Psoas muscle (tissue), 7 donors: ENCODE measurements at regions not wholly inside any gene's neighbourhood (a gene's known extent, or its start where the extent isn't known, plus 50 kb on each side); places are given as distances from the start of the nearest gene placed in this dataset.
"Not testable (repeated sequence)": the region's sequence is repeated elsewhere in the genome, so short reads cannot be mapped to it uniquely, and the experiment has no call there.

ENCODE experiments used
- ATAC-seq, 4 donors: fragments of 200-7000 bp; cut with Tn5 transposase; one replicate each; pipeline ENCODE4 v1.9.1; 2020; ENCODE audit warnings: moderate library complexity in 3 of 4, mild to moderate bottlenecking in 2 of 4
- DNase-seq, 2 donors: peaks; one replicate each; pipeline ENCODE4 v3.0.0-alpha.2; 2020
- H3K27ac ChIP-seq: fragments of 200-600 bp; one replicate; pipeline ENCODE4 v1.8.0; 2022
- H3K27me3 ChIP-seq, 3 donors: fragments of 200-600 bp in 1 of 3; one replicate each; pipeline versions ENCODE4 v1.6.1 to v1.8.0; 2013 to 2022; ENCODE audit warnings: low read length in 2 of 3, mild to moderate bottlenecking in 2 of 3, moderate library complexity in 1 of 3; ENCODE audit not compliant: insufficient read depth in 3 of 3
- H3K36me3 ChIP-seq, 2 donors: fragments of 200-600 bp in 1 of 2; one replicate each; pipeline versions ENCODE4 v1.6.1 to v1.8.0; 2013 to 2022; ENCODE audit warnings: low read depth in 1 of 2, mild to moderate bottlenecking in 1 of 2, moderate library complexity in 1 of 2; ENCODE audit not compliant: insufficient read depth in 1 of 2
- H3K4me1 ChIP-seq: fragments of 200-600 bp; one replicate; pipeline ENCODE4 v1.8.0; 2022
- H3K4me3 ChIP-seq: fragments of 200-600 bp; one replicate; pipeline ENCODE4 v1.8.0; 2022; ENCODE audit warnings: mild to moderate bottlenecking
- H3K9me3 ChIP-seq: fragments of 200-600 bp; one replicate; pipeline ENCODE4 v1.8.0; 2022
- CTCF ChIP-seq: fragments of 200-600 bp; IDR thresholded peaks from one replicate; pipeline ENCODE4 v1.8.0; 2022; ENCODE audit warnings: antibody characterized with exemption
- WGBS, 3 donors: extraction: QIAGEN DNeasy Blood & Tissue Kit; methylation state at CpG; one replicate each; pipeline versions ENCODE4 v1.1.6 to v1.1.7; 2013; 5-methylcytosine and 5-hydroxymethylcytosine counted together
- intact Hi-C, 2 donors: fragments of 100-400 bp; cut with DNase I; formaldehyde crosslinking; loops; one replicate each; pipeline versions ENCODE4 v1.11.0 to v1.14.2; 2022
- donor health status: healthy with polysubstance abuse.
- donor health status: DM: no; HTN: no; CAD: no; lungs with moderate emphysema.
- donor health status: Bipolar disorder and iron deficiency.
- donor health status: healthy.
- donor health status: DM: yes; HTN: yes; CAD: no.
- donor health status: DM: no; HTN: no; CAD: no.
- donor health status: DM: yes; HTN: yes; CAD: no.

- TF ChIP-seq CTCF, result no peak
- intact Hi-C loops, result no loop called here
- no peaks in the 10 kb centered on the region for H3K36me3 ChIP-seq
- H3K4me1 ChIP-seq, result no peaks in the 10 kb centered on the region
- WGBS, 3 donors, result 62 to 69% (median 67%) methylated on average over 5 of the region's 5 CpGs
- H3K9me3 ChIP-seq, result peaks cover 12% of the 10 kb centered on the region
- no peaks in the 10 kb centered on the region for H3K27me3 ChIP-seq
- no peak overlapping the region for H3K27ac ChIP-seq
- H3K4me3 ChIP-seq, result no peak overlapping the region
- DNase-seq, result no peak
- no peak for ATAC-seq
These were observed 190.7 kb downstream of the JRKL start for GRCh38 chr11:96580476-96581040.

GRCh38 chr11:96585944-96586880 is 196.4 kb downstream of the JRKL start:
- ATAC-seq, H3K36me3 ChIP-seq, intact Hi-C loops, H3K27me3 ChIP-seq, H3K27ac ChIP-seq, DNase-seq, H3K4me1 ChIP-seq, H3K4me3 ChIP-seq: not testable (repeated sequence)
- H3K9me3 ChIP-seq, result peaks cover 12% of the 10 kb centered on the region
- WGBS, 3 donors, result 19 to 37% (median 30%) methylated on average over 2 of the region's 2 CpGs

DNA sequence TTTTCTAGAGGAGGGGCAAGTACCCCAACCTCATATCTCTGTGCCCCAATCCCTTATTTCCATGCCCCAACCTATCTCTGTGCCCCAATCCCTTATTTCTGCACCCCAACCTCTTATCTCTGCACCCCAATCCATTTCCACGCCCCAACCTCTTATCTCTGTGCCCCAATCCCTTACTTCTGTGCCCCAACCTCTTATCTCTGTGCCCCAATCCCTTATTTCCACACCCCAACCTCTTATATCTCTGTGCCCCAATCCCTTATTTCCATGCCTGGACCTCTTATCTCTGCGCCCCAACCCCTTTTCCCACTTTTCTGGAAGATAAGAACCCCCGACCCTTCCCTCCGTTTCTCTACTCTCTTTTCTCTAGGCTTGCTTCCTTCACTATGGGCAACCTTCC is 199.0 kb downstream of the JRKL start:
- H3K4me3 ChIP-seq, ATAC-seq, intact Hi-C loops, H3K9me3 ChIP-seq, H3K27ac ChIP-seq, H3K36me3 ChIP-seq, H3K27me3 ChIP-seq, H3K4me1 ChIP-seq, DNase-seq: not testable (repeated sequence)
- 77 to 90% (median 90%) methylated on average over 4 of the region's 4 CpGs for WGBS, 3 donors

DNA sequence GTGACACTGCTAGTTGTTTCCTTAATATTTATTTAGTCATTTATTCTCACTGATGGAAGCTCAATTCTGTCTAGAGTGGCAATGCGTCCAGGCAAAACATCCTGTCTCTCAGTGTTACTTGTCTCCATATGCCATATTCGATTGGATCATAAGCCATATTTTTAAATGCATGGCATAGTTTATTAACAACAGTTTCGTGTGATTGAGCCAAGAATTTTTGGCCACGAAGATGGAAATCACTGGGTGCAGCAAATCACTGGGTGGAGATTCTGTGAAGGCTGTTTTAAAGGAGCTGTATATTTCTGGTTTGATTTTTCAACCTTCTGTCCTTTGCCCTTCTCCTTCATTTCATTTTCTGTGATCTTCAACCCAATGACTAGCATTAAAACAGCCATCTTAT is 205.2 kb downstream of the JRKL start:
- no peak overlapping the region for H3K4me3 ChIP-seq
- no peaks in the 10 kb centered on the region for H3K27me3 ChIP-seq
- ATAC-seq, result no peak
- DNase-seq, result no peak
- no peaks in the 10 kb centered on the region for H3K4me1 ChIP-seq
- H3K9me3 ChIP-seq, result no peaks in the 10 kb centered on the region
- no peak overlapping the region for H3K27ac ChIP-seq
- H3K36me3 ChIP-seq, result no peaks in the 10 kb centered on the region
- WGBS, 3 donors, result 23 to 35% (median 29%) methylated on average over 4 of the region's 4 CpGs
- intact Hi-C loops, result no loop called here
- no peak for TF ChIP-seq CTCF

- no peak for ATAC-seq
- H3K4me3 ChIP-seq, result no peak overlapping the region
- no peak overlapping the region for H3K27ac ChIP-seq
- DNase-seq, result no peak
- H3K9me3 ChIP-seq, result no peaks in the 10 kb centered on the region
- intact Hi-C loops, result no loop called here
- no peaks in the 10 kb centered on the region for H3K4me1 ChIP-seq
- 54 to 66% (median 61%) methylated on average over 4 of the region's 4 CpGs for WGBS, 3 donors
- H3K36me3 ChIP-seq, result no peaks in the 10 kb centered on the region
- no peaks in the 10 kb centered on the region for H3K27me3 ChIP-seq
- no peak for TF ChIP-seq CTCF
These were observed 218.2 kb downstream of the JRKL start for GRCh38 chr11:96607864-96608558.
